HepG2 (cell line): ENCODE measurements at regions not wholly inside any gene's neighbourhood (a gene's known extent, or its start where the extent isn't known, plus 50 kb on each side); places are given as distances from the start of the nearest gene placed in this dataset.
A peak's percentile ranks its signal among the peaks of the same experiment; 100 is the strongest.

Experiments used
- ATAC-seq: fragments of 200-7000 bp; cut with Tn5 transposase; 3 replicates; pipeline ENCODE4 v1.9.1; 2020; ENCODE audit warnings: mild to moderate bottlenecking, moderate library complexity
- BruUV-seq: library from RNA; stranded (reverse); fragments of 400-500 nt; replicated peaks from 2 replicates; lab custom pipeline; 2021; lab: Mats Ljungman, UMichigan
- CTCF ChIA-PET: fragments of 300-600 bp; formaldehyde crosslinking; extraction: SDS; loops from one replicate; lab custom pipeline; 2021; ENCODE audit warnings: low total read pairs, inconsistent platforms, low intra/inter-chr PET ratio; lab: Yijun Ruan, JAX
- POLR2A ChIA-PET: fragments of 350-600 bp; sonication (Branson Sonifier 250); formaldehyde crosslinking; loops from one replicate; lab custom pipeline; 2020; ENCODE audit warnings: antibody characterized with exemption, inconsistent platforms; lab: Yijun Ruan, JAX
- DNase-seq: peaks from one replicate; pipeline ENCODE4 v3.0.0-alpha.2; 2015; ENCODE audit warnings: low spot score
- FAIRE-seq: peaks from 3 replicates; lab custom pipeline; 2011; peaks lifted over from hg19 to GRCh38; lab: Jason Lieb, UNC
- H2AFZ ChIP-seq: one replicate; pipeline ENCODE4 v1.6.1; 2011; ENCODE audit warnings: low read length, inconsistent platforms
- H3K27ac ChIP-seq: fragments of 300-600 bp; 3 replicates; pipeline ENCODE4 v1.8.0; 2011; ENCODE audit warnings: mixed run types, mild to moderate bottlenecking, mixed read lengths, low read length, inconsistent platforms; ENCODE audit not compliant: insufficient read depth; ENCODE audit errors: extremely low read length
- H3K27me3 ChIP-seq, 2 experiments: fragments of 200-600 bp in 1 of 2; 2 replicates in 1 of 2; 3 replicates in 1 of 2; pipeline versions ENCODE4 v1.6.0 to v1.8.0; 2011; ENCODE audit warnings: low read length in 2 of 2, mild to moderate bottlenecking in 2 of 2, moderate library complexity in 2 of 2, inconsistent platforms in 1 of 2; ENCODE audit not compliant: insufficient read depth in 2 of 2, control insufficient read depth in 1 of 2
- H3K36me3 ChIP-seq, 2 experiments: fragments of 200-600 bp in 1 of 2; replicated peaks in 1 of 2; 2 replicates in 1 of 2; 3 replicates in 1 of 2; pipeline versions ENCODE4 v1.5.1 to v1.8.0; 2011; ENCODE audit warnings: low read length in 2 of 2, inconsistent platforms in 1 of 2; ENCODE audit not compliant: insufficient read depth in 2 of 2, control insufficient read depth in 1 of 2
- H3K4me1 ChIP-seq: 2 replicates; pipeline ENCODE4 v1.5.1; 2012; ENCODE audit warnings: low read length, inconsistent platforms; ENCODE audit not compliant: insufficient read depth
- H3K4me2 ChIP-seq: 2 replicates; pipeline ENCODE4 v1.6.0; 2011; ENCODE audit warnings: low read depth, low read length, inconsistent platforms
- H3K4me3 ChIP-seq, 3 experiments: fragments of 200-600 bp in 1 of 3; sonication (generic), shearing (Covaris generic) in 1 of 3; replicated peaks in 1 of 3; 2 replicates each; pipeline ENCODE4 v1.5.1; 2011 to 2016; ENCODE audit warnings: low read length in 3 of 3, inconsistent platforms in 2 of 3, low read depth in 2 of 3, mild to moderate bottlenecking in 2 of 3, control low read depth in 1 of 3, mixed read lengths in 1 of 3; ENCODE audit not compliant: insufficient read depth in 1 of 3
- H3K79me2 ChIP-seq: one replicate; pipeline ENCODE4 v1.6.1; 2011; ENCODE audit warnings: low read length, inconsistent platforms; ENCODE audit not compliant: insufficient read depth
- H3K9ac ChIP-seq: 2 replicates; pipeline ENCODE4 v1.6.0; 2011; ENCODE audit warnings: mild to moderate bottlenecking, low read depth, low read length, inconsistent platforms; ENCODE audit not compliant: insufficient read depth
- H3K9me3 ChIP-seq: 2 replicates; pipeline ENCODE4 v1.5.1; 2012; ENCODE audit warnings: mild to moderate bottlenecking, low read length
- H4K20me1 ChIP-seq: 2 replicates; pipeline ENCODE4 v1.6.0; 2011; ENCODE audit warnings: inconsistent platforms, mild to moderate bottlenecking, low read length, moderate library complexity; ENCODE audit not compliant: insufficient read depth
- CREB1 ChIP-seq, 2 experiments: fragments of 450-650 bp in 1 of 2; IDR thresholded peaks; 2 replicates each; pipeline ENCODE4 v1.6.1; 2016 to 2017; ENCODE audit warnings: control low read depth in 1 of 2, mild to moderate bottlenecking in 1 of 2, missing compliant biosample characterization in 1 of 2, missing genetic modification characterization in 1 of 2
- MEIS2 ChIP-seq: sonication (generic); formaldehyde crosslinking; IDR thresholded peaks from 2 replicates; pipeline ENCODE4 v1.9.0; 2021; ENCODE audit warnings: mild to moderate bottlenecking, missing genetic modification reagents
- NFKBIZ ChIP-seq: IDR thresholded peaks from 2 replicates; pipeline ENCODE4 v1.6.1; 2018; ENCODE audit warnings: missing genetic modification reagents, missing compliant biosample characterization
- STAG1 ChIP-seq: sonication (generic); formaldehyde crosslinking; IDR thresholded peaks from 2 replicates; pipeline ENCODE4 v1.4.0; 2020; ENCODE audit warnings: missing genetic modification reagents
- U2AF1 ChIP-seq: fragments of 200-400 bp; formaldehyde crosslinking; optimal IDR thresholded peaks from 2 replicates; pipeline ENCODE3; 2017; ENCODE audit warnings: mild to moderate bottlenecking, low read depth, low read length
- ZFX ChIP-seq: sonication (generic); formaldehyde crosslinking; IDR thresholded peaks from 2 replicates; pipeline ENCODE4 v1.4.0; 2020; ENCODE audit warnings: mild to moderate bottlenecking, low read depth, missing genetic modification reagents, moderate library complexity
- ZNF318 ChIP-seq: sonication (generic); formaldehyde crosslinking; IDR thresholded peaks from 2 replicates; pipeline ENCODE4 v1.4.0; 2020; ENCODE audit warnings: mild to moderate bottlenecking, missing genetic modification reagents
- ZNF784 ChIP-seq: sonication (generic); formaldehyde crosslinking; IDR thresholded peaks from 2 replicates; pipeline ENCODE4 v1.5.1; 2020; ENCODE audit warnings: missing genetic modification reagents, mild to moderate bottlenecking, borderline replicate concordance
- WGBS: methylation state at CpG from one replicate; pipeline ENCODE4 v1.1.6; 2017; ENCODE audit warnings: low lambda C conversion rate; 5-methylcytosine and 5-hydroxymethylcytosine counted together
- in situ Hi-C: cut with HindIII; loops from 2 replicates; pipeline ENCODE4 v1.10.0; 2017; ENCODE audit warnings: low pct_unique_long_range_greater_than_20kb; ENCODE audit not compliant: extremely low pct_ligation_motif_present
- intact Hi-C: fragments of 100-400 bp; cut with micrococcal nuclease; formaldehyde crosslinking; loops from one replicate; pipeline ENCODE4 v1.10.0; 2022; ENCODE audit not compliant: unreplicated experiment

DNA sequence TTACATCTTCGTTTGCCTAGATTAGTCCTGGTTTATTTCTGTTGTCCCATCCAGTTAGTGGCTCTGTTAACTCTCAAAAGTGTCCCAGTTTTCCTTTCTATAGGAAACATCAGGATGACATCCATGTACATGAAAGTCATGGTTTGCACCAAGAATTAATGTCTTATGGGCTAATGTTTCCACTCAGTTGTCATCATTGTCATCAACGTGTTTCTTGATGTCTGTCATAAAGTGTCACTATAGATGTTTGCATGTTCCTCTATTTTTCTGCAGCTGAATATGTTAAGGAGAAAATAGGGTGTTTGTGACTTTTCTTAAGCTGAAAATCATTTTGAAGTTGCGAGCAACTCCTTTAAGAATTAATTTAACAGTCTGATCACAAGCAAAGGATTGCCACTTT lies 567.0 kb downstream of the TMEM114 start:
- BruUV-seq = no TSS peak
- CTCF ChIA-PET = no interaction called here
- no peak overlapping the region for H3K4me3 ChIP-seq
- no peak for DNase-seq
- H3K79me2 ChIP-seq = no peaks in the 10 kb centered on the region
- no peaks in the 10 kb centered on the region for H3K27me3 ChIP-seq
- no peaks in the 10 kb centered on the region for H3K36me3 ChIP-seq
- in situ Hi-C loops (no loop called here), intact Hi-C loops (no loop called here)
- no peaks in the 10 kb centered on the region for H3K4me1 ChIP-seq
- H3K27ac ChIP-seq = no peak overlapping the region
- H4K20me1 ChIP-seq = no peaks in the 10 kb centered on the region
- peaks cover 26% of the 10 kb centered on the region; the same call in 1 of the 2 replicates for H3K9me3 ChIP-seq
- WGBS = 2% methylated on average over 3 of the region's 3 CpGs
- H2AFZ ChIP-seq = no peak overlapping the region
- H3K9ac ChIP-seq = no peak overlapping the region
- H3K4me2 ChIP-seq = no peak overlapping the region
- ATAC-seq = no peak
- peak; percentile 48 for TF ChIP-seq CREB1 (IDR thresholded peaks at IDR 0.05)
- TF ChIP-seq CREB1 (CRISPR knock-in tag; IDR thresholded peaks at IDR 0.05) = no peak
- no peak for TF ChIP-seq ZFX (CRISPR knock-in tag)
- no peak for TF ChIP-seq U2AF1
- POLR2A ChIA-PET = no interaction called here
- FAIRE-seq = no peak

DNA sequence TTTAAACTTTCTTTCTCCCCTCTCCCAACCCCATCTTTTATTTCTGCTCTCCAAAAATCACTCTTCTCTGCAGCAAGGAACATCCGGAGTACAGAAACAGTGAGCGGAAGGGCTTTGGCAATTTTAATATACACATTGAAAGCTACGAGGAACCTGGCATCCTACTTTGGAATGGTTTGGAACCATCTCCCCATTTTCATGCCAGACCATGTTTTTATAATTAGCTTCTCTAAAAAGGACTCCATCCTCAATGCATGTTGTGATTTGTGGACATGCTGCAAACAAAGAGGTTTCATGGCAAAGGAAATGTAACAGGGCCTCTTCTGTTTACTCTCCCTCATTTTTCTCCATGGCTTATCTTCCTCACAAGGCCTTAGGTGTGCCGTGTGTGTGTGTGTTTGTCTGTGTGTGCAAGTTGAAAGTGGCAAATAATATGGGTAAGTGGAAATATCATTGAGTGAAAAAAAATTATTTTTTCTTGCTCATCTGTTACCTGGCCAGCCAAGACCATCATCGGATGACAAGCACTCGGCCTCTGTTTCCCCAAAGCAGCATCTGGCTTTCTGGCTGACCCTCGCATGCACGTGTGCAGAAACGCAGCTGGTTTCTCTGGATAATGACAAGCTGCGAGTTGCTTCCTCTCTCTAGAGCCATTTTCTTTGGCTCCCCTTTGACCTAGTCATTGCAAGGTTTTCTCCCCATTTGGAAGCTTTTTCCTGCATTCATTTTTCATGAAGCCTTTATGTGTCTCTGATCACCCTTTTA lies 585.0 kb downstream of the TMEM114 start:
- no peak for TF ChIP-seq ZNF784 (CRISPR knock-in tag)
- no peak for TF ChIP-seq ZNF318 (CRISPR knock-in tag)
- TF ChIP-seq STAG1 (CRISPR knock-in tag) = no peak
- no peak for TF ChIP-seq NFKBIZ (CRISPR knock-in tag)
- no peak for TF ChIP-seq MEIS2
- TF ChIP-seq, all 625 proteins: peak for 0

More for the DNA sequence above, 585.0 kb downstream of the TMEM114 start:
- POLR2A ChIA-PET = no interaction called here
- in situ Hi-C loops = no loop called here
- Histone ChIP-seq H3K27ac (no peak overlapping the region), H4K20me1 (no peaks in the 10 kb centered on the region), H3K4me3 (no peak overlapping the region), H2AFZ (no peak overlapping the region), H3K9me3 (peaks cover 10% of the 10 kb centered on the region), H3K9ac (no peak overlapping the region), H3K36me3 (no peaks in the 10 kb centered on the region), H3K4me1 (no peaks in the 10 kb centered on the region), H3K4me2 (no peak overlapping the region), H3K79me2 (no peaks in the 10 kb centered on the region), H3K27me3 (no peaks in the 10 kb centered on the region)
- ATAC-seq = no peak
- BruUV-seq = no TSS peak
- intact Hi-C loops = no loop called here
- DNase-seq = no peak
- FAIRE-seq = no peak
- CTCF ChIA-PET = no interaction called here
- WGBS = 21% methylated on average over 10 of the region's 10 CpGs
